ENCODE measurements at regions not wholly inside any gene's neighbourhood (a gene's known extent, or its start where the extent isn't known, plus 50 kb on each side); places are given as distances from the start of the nearest gene placed in this dataset.

DNA sequence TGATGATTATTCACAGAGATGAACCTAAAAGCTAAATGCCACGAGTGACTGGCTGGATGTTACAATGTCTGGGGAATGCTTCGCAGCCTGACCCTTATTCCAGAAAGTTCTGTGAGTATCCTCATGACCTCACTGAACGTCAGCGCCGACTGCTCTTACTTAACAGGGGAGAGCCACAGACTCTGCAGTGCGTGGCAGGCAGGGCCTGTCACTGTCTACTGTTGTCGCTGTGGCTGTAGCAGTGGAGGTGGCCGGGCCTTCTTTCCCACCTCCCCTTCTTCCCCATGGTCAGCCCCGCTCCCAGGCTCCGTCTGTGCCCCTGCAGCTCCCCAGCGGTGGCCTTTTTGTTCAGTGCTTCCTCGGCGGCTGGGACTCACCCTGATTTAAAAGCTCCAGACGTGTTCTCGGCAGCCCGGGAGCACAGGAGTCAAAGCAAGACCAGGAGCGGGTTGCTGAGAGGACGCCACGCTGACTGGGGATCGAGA is 52.2 kb upstream of the TARBP1 start:
- Mint-ChIP-seq H3K36me3 (ENCODE audit: insufficient read depth, unreplicated experiment) (no peaks in the 10 kb centered on the region), H3K27ac (ENCODE audit: unreplicated experiment) (no peak overlapping the region), H3K4me3 (ENCODE audit: low read depth, unreplicated experiment) (no peak overlapping the region), H3K27me3 (ENCODE audit: unreplicated experiment) (no peaks in the 10 kb centered on the region), H3K4me1 (ENCODE audit: low read depth, unreplicated experiment) (peaks cover 26% of the 10 kb centered on the region), H3K9me3 (ENCODE audit: low read depth, unreplicated experiment) (no peaks in the 10 kb centered on the region)
- no peak for DNase-seq
- CTCF ChIA-PET: interaction anchor here (0.6 to 2.6 kb wide), 2 partner anchors 13 to 39 kb away, joined by 3 to 9 read pairs; no protein-coding TSS in a partner anchor
- TF ChIP-seq CTCF (IDR thresholded peaks at IDR 0.05; ENCODE audit: unreplicated experiment): no peak
- intact Hi-C loops (cut with micrococcal nuclease; ENCODE audit: unreplicated experiment): no loop called here
- no TSS peak for BruUV-seq (replicated peaks)

- intact Hi-C loops (cut with micrococcal nuclease; ENCODE audit: unreplicated experiment): no loop called here
- CTCF ChIA-PET: interaction anchor here (1.5 to 2.6 kb wide), 2 partner anchors 14 to 193 kb away, joined by 7 to 9 read pairs; no protein-coding TSS in a partner anchor
- H3K27ac Mint-ChIP-seq (ENCODE audit: unreplicated experiment): no peak overlapping the region
- no TSS peak for BruUV-seq (replicated peaks)
- H3K4me3 Mint-ChIP-seq (ENCODE audit: low read depth, unreplicated experiment): no peak overlapping the region
- H3K27me3 Mint-ChIP-seq (ENCODE audit: unreplicated experiment): no peaks in the 10 kb centered on the region
- no peaks in the 10 kb centered on the region for H3K9me3 Mint-ChIP-seq (ENCODE audit: low read depth, unreplicated experiment)
- peaks cover 26% of the 10 kb centered on the region for H3K4me1 Mint-ChIP-seq (ENCODE audit: low read depth, unreplicated experiment)
- no peak for TF ChIP-seq CTCF (IDR thresholded peaks at IDR 0.05; ENCODE audit: unreplicated experiment)
- no peaks in the 10 kb centered on the region for H3K36me3 Mint-ChIP-seq (ENCODE audit: insufficient read depth, unreplicated experiment)
- no peak for DNase-seq
Measured at GRCh38 chr1:234530672-234531071, 51.7 kb upstream of the TARBP1 start.

GRCh38 chr1:234529950-234530237 is 50.9 kb upstream of the TARBP1 start:
- CTCF ChIA-PET: interaction anchor here (0.6 to 2.6 kb wide), 5 partner anchors 14 to 565 kb away, joined by 3 to 9 read pairs (median 7); no protein-coding TSS in a partner anchor

GRCh38 chr1:234529095-234529949 is 50.3 kb upstream of the TARBP1 start:
- BruUV-seq (replicated peaks): no TSS peak
- Mint-ChIP-seq H3K9me3 (ENCODE audit: low read depth, unreplicated experiment) (no peaks in the 10 kb centered on the region), H3K27me3 (ENCODE audit: unreplicated experiment) (no peaks in the 10 kb centered on the region), H3K4me3 (ENCODE audit: low read depth, unreplicated experiment) (no peak overlapping the region), H3K27ac (ENCODE audit: unreplicated experiment) (no peak overlapping the region), H3K4me1 (ENCODE audit: low read depth, unreplicated experiment) (peaks cover 26% of the 10 kb centered on the region), H3K36me3 (ENCODE audit: insufficient read depth, unreplicated experiment) (no peaks in the 10 kb centered on the region)
- CTCF ChIA-PET: interaction anchor here (0.6 to 1.5 kb wide), 4 partner anchors 19 to 566 kb away, joined by 3 to 7 read pairs (median 6); no protein-coding TSS in a partner anchor
- DNase-seq: no peak
- no peak for TF ChIP-seq CTCF (IDR thresholded peaks at IDR 0.05; ENCODE audit: unreplicated experiment)
- intact Hi-C loops (cut with micrococcal nuclease; ENCODE audit: unreplicated experiment): no loop called here

More at GRCh38 chr1:234529950-234530237, 50.9 kb upstream of the TARBP1 start:
- Mint-ChIP-seq H3K9me3 (ENCODE audit: low read depth, unreplicated experiment) (no peaks in the 10 kb centered on the region), H3K27me3 (ENCODE audit: unreplicated experiment) (no peaks in the 10 kb centered on the region), H3K4me1 (ENCODE audit: low read depth, unreplicated experiment) (peaks cover 26% of the 10 kb centered on the region), H3K4me3 (ENCODE audit: low read depth, unreplicated experiment) (no peak overlapping the region), H3K27ac (ENCODE audit: unreplicated experiment) (no peak overlapping the region), H3K36me3 (ENCODE audit: insufficient read depth, unreplicated experiment) (no peaks in the 10 kb centered on the region)
- DNase-seq: no peak
- intact Hi-C loops (cut with micrococcal nuclease; ENCODE audit: unreplicated experiment): no loop called here
- no peak for TF ChIP-seq CTCF (IDR thresholded peaks at IDR 0.05; ENCODE audit: unreplicated experiment)
- no TSS peak for BruUV-seq (replicated peaks)

All from Calu3 (cell line).